SK-N-SH treated with all-trans-retinoic acid at 6 μM for 48 hours (cell line): ENCODE measurements at regions not wholly inside any gene's neighbourhood (a gene's known extent, or its start where the extent isn't known, plus 50 kb on each side); places are given as distances from the start of the nearest gene placed in this dataset.

Experiments
- ATAC-seq: fragments of 200-7000 bp; cut with Tn5 transposase; 3 replicates; pipeline ENCODE4 v1.9.1; 2020; ENCODE audit warnings: mild to moderate bottlenecking, moderate library complexity
- ARNTL ChIP-seq: fragments of 450-650 bp; formaldehyde crosslinking; IDR thresholded peaks from 2 replicates; pipeline ENCODE4 v1.5.0; 2020; ENCODE audit warnings: low read depth, mild to moderate bottlenecking, moderate library complexity, borderline replicate concordance
- CREB5 ChIP-seq: fragments of 250-450 bp; sonication (Bioruptor Pico); IDR thresholded peaks from 2 replicates; pipeline ENCODE4 v1.5.1; 2020; ENCODE audit warnings: low read depth, mild to moderate bottlenecking, moderate library complexity
- CSDC2 ChIP-seq: fragments of 250-450 bp; sonication (Bioruptor Pico); IDR thresholded peaks from 2 replicates; pipeline ENCODE4 v1.5.0; 2020; ENCODE audit warnings: mild to moderate bottlenecking, moderate library complexity
- ESRRG ChIP-seq: fragments of 250-450 bp; sonication (Bioruptor Pico); IDR thresholded peaks from 2 replicates; pipeline ENCODE4 v1.6.1; 2021; ENCODE audit warnings: mild to moderate bottlenecking
- GLIS3 ChIP-seq: fragments of 250-450 bp; sonication (Bioruptor Pico); IDR thresholded peaks from 2 replicates; pipeline ENCODE4 v1.5.0; 2020; ENCODE audit warnings: mild to moderate bottlenecking, moderate library complexity
- ISL1 ChIP-seq: fragments of 250-450 bp; sonication (Bioruptor Pico); IDR thresholded peaks from 2 replicates; pipeline ENCODE4 v2.1.2; 2022; ENCODE audit warnings: mild to moderate bottlenecking, moderate library complexity
- OSR1 ChIP-seq: fragments of 250-450 bp; sonication (Bioruptor Pico); IDR thresholded peaks from 2 replicates; pipeline ENCODE4 v1.8.0; 2022; ENCODE audit warnings: moderate library complexity, mild to moderate bottlenecking, inconsistent platforms
- POU6F1 ChIP-seq: fragments of 250-450 bp; sonication (Bioruptor Pico); IDR thresholded peaks from 2 replicates; pipeline ENCODE4 v1.8.0; 2021; ENCODE audit warnings: low read depth, mild to moderate bottlenecking, moderate library complexity, borderline replicate concordance
- PPARA ChIP-seq: fragments of 250-450 bp; sonication (Bioruptor Pico); IDR thresholded peaks from 2 replicates; pipeline ENCODE4 v1.5.0; 2020; ENCODE audit warnings: mild to moderate bottlenecking, borderline replicate concordance
- RARB ChIP-seq: fragments of 250-450 bp; sonication (Bioruptor Pico); IDR thresholded peaks from 2 replicates; pipeline ENCODE4 v1.8.0; 2021; ENCODE audit warnings: mild to moderate bottlenecking, moderate library complexity
- SNAI2 ChIP-seq: fragments of 250-450 bp; sonication (Bioruptor Pico); IDR thresholded peaks from 2 replicates; pipeline ENCODE4 v1.5.0; 2020; ENCODE audit warnings: mild to moderate bottlenecking, moderate library complexity
- TCF4 ChIP-seq: fragments of 250-450 bp; sonication (Bioruptor Pico); IDR thresholded peaks from 2 replicates; pipeline ENCODE4 v1.8.0; 2021; ENCODE audit warnings: mild to moderate bottlenecking, moderate library complexity, borderline replicate concordance
- ZC3H10 ChIP-seq: fragments of 250-450 bp; sonication (Bioruptor Pico); IDR thresholded peaks from 2 replicates; pipeline ENCODE4 v1.5.1; 2021; ENCODE audit warnings: mild to moderate bottlenecking, moderate library complexity
- ZFP3 ChIP-seq: fragments of 250-450 bp; sonication (Bioruptor Pico); IDR thresholded peaks from 2 replicates; pipeline ENCODE4 v1.5.0; 2020; ENCODE audit warnings: mild to moderate bottlenecking, moderate library complexity
- ZFP30 ChIP-seq: fragments of 450-650 bp; formaldehyde crosslinking; IDR thresholded peaks from 2 replicates; pipeline ENCODE4 v1.5.0; 2022; ENCODE audit warnings: mild to moderate bottlenecking, moderate library complexity
- ZNF565 ChIP-seq: fragments of 450-650 bp; formaldehyde crosslinking; conservative IDR thresholded peaks from 2 replicates; pipeline ENCODE4 v1.5.0; 2020; ENCODE audit warnings: low read depth, mild to moderate bottlenecking, moderate library complexity
- ZNF70 ChIP-seq: fragments of 450-650 bp; formaldehyde crosslinking; IDR thresholded peaks from 2 replicates; pipeline ENCODE4 v1.5.0; 2020; ENCODE audit warnings: mild to moderate bottlenecking, moderate library complexity
- ZNF8 ChIP-seq: fragments of 450-650 bp; formaldehyde crosslinking; IDR thresholded peaks from 2 replicates; pipeline ENCODE4 v1.5.0; 2020; ENCODE audit warnings: mild to moderate bottlenecking, moderate library complexity
- TF ChIP-seq, protein P1 (sequence below): fragments of 250-450 bp; sonication (Bioruptor Pico); IDR thresholded peaks from 2 replicates; pipeline ENCODE4 v1.5.0; 2020; ENCODE audit warnings: mild to moderate bottlenecking, moderate library complexity

GRCh38 chr4:170271723-170272122 is 182.0 kb upstream of the AADAT start:
- ATAC-seq: no peak
- TF ChIP-seq ZNF8 (CRISPR knock-in tag) (no peak), SNAI2 (CRISPR knock-in tag) (no peak), CSDC2 (CRISPR knock-in tag) (no peak), ZNF70 (CRISPR knock-in tag) (no peak), RARB (no peak), ARNTL (CRISPR knock-in tag) (no peak), TCF4 (no peak), GLIS3 (CRISPR knock-in tag) (no peak), CREB5 (CRISPR knock-in tag) (no peak), ZFP3 (CRISPR knock-in tag) (no peak)
- TF ChIP-seq, protein P1, sequence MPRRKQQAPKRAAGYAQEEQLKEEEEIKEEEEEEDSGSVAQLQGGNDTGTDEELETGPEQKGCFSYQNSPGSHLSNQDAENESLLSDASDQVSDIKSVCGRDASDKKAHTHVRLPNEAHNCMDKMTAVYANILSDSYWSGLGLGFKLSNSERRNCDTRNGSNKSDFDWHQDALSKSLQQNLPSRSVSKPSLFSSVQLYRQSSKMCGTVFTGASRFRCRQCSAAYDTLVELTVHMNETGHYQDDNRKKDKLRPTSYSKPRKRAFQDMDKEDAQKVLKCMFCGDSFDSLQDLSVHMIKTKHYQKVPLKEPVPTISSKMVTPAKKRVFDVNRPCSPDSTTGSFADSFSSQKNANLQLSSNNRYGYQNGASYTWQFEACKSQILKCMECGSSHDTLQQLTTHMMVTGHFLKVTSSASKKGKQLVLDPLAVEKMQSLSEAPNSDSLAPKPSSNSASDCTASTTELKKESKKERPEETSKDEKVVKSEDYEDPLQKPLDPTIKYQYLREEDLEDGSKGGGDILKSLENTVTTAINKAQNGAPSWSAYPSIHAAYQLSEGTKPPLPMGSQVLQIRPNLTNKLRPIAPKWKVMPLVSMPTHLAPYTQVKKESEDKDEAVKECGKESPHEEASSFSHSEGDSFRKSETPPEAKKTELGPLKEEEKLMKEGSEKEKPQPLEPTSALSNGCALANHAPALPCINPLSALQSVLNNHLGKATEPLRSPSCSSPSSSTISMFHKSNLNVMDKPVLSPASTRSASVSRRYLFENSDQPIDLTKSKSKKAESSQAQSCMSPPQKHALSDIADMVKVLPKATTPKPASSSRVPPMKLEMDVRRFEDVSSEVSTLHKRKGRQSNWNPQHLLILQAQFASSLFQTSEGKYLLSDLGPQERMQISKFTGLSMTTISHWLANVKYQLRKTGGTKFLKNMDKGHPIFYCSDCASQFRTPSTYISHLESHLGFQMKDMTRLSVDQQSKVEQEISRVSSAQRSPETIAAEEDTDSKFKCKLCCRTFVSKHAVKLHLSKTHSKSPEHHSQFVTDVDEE (CRISPR knock-in tag): no peak

- no peak for TF ChIP-seq RARB
- no peak for TF ChIP-seq CREB5 (CRISPR knock-in tag)
- no peak for TF ChIP-seq ZNF565 (CRISPR knock-in tag)
- no peak for TF ChIP-seq ZFP30 (CRISPR knock-in tag)
- no peak for TF ChIP-seq ISL1
- no peak for TF ChIP-seq POU6F1 (CRISPR knock-in tag)
- no peak for TF ChIP-seq ZC3H10 (CRISPR knock-in tag)
- no peak for TF ChIP-seq PPARA
- TF ChIP-seq, protein P1 (CRISPR knock-in tag): no peak
- no peak for TF ChIP-seq SNAI2 (CRISPR knock-in tag)
- no peak for TF ChIP-seq ESRRG
- ATAC-seq: no peak
Measured at GRCh38 chr4:170270628-170271027, 180.9 kb upstream of the AADAT start.

DNA sequence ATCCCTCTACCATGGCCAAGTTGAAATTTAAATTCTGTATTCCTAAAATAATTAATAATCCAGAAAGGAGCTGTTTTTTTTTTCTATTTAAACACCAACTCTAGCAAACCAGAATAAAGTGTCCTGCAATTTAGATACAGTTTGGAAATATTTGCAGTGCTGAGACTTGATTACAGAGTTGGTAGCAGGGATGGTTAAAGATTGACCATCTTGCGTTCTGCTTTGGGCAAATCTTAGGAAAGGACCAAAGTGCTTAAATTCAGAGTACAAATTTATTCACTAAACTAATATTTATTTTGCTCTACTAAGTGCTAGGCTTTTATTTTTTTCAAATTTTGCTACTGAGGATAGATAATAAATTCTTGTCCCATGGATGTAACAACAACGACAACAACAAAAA is 180.2 kb upstream of the AADAT start:
- no peak for ATAC-seq
- TF ChIP-seq OSR1 (CRISPR knock-in tag): no peak
- TF ChIP-seq, protein P1 (CRISPR knock-in tag): no peak
- TF ChIP-seq, all 23 proteins: peak for 0
